Lung (tissue), 11 donors: ENCODE measurements at regions not wholly inside any gene's neighbourhood (a gene's known extent, or its start where the extent isn't known, plus 50 kb on each side); places are given as distances from the start of the nearest gene placed in this dataset.

Experiments
- ATAC-seq: fragments of 200-7000 bp; cut with Tn5 transposase; one replicate; pipeline ENCODE4 v1.9.1; 2020; ENCODE audit warnings: moderate number of reproducible peaks; ENCODE audit not compliant: insufficient read depth, low FRiP score
- DNase-seq, 3 donors: peaks; one replicate each; pipeline ENCODE4 v3.0.0-alpha.2; 2013 to 2017
- H3K27ac ChIP-seq, 2 donors: one replicate each; pipeline ENCODE4 v1.5.1; 2013; ENCODE audit warnings: mild to moderate bottlenecking in 2 of 2, moderate library complexity in 2 of 2, control low read depth in 1 of 2, inconsistent platforms in 1 of 2, low read depth in 1 of 2, low read length in 1 of 2
- H3K27me3 ChIP-seq, 3 donors: one replicate each; pipeline ENCODE4 v1.5.1; 2013; ENCODE audit warnings: low read length in 2 of 3; ENCODE audit not compliant: control insufficient read depth in 3 of 3, insufficient read depth in 3 of 3
- H3K36me3 ChIP-seq, 4 donors: one replicate each; pipeline ENCODE4 v1.5.1; 2013; ENCODE audit warnings: low read length in 4 of 4, mild to moderate bottlenecking in 1 of 4, moderate library complexity in 1 of 4; ENCODE audit not compliant: control insufficient read depth in 4 of 4, insufficient read depth in 4 of 4
- H3K4me1 ChIP-seq, 5 donors: one replicate each; pipeline ENCODE4 v1.5.1; 2013; ENCODE audit warnings: low read length in 5 of 5, mild to moderate bottlenecking in 2 of 5, moderate library complexity in 1 of 5; ENCODE audit not compliant: control insufficient read depth in 5 of 5, insufficient read depth in 5 of 5
- H3K4me3 ChIP-seq: one replicate; pipeline ENCODE4 v1.5.1; 2013; ENCODE audit warnings: mild to moderate bottlenecking, control low read depth, moderate library complexity
- H3K9ac ChIP-seq, 2 donors: one replicate each; pipeline ENCODE4 v1.5.1; 2013; ENCODE audit warnings: low read length in 2 of 2, control low read depth in 1 of 2; ENCODE audit not compliant: insufficient read depth in 1 of 2
- H3K9me3 ChIP-seq, 4 donors: one replicate each; pipeline ENCODE4 v1.5.1; 2013; ENCODE audit warnings: low read length in 3 of 4, mild to moderate bottlenecking in 1 of 4, moderate library complexity in 1 of 4; ENCODE audit not compliant: control insufficient read depth in 4 of 4, insufficient read depth in 3 of 4
- CTCF ChIP-seq: IDR thresholded peaks from 2 replicates; pipeline ENCODE4 v1.5.1; 2012; ENCODE audit warnings: mild to moderate bottlenecking; ENCODE audit errors: control extremely low read depth, extremely low read depth
- WGBS, 2 donors: extraction: QIAGEN DNeasy Blood & Tissue Kit; methylation state at CpG; one replicate each; pipeline ENCODE4 v1.1.7; 2013; 5-methylcytosine and 5-hydroxymethylcytosine counted together
- donor health status: control.
- donor health status: control.
- donor health status: Bipolar disorder and iron deficiency.
- donor health status: healthy.
- donor health status: DM: yes; HTN: yes; CAD: no.

- H3K27me3 ChIP-seq: no peaks in the 10 kb centered on the region
- H3K4me3 ChIP-seq: no peak overlapping the region
- DNase-seq (no peak), ATAC-seq (no peak)
- H3K36me3 ChIP-seq: no peaks in the 10 kb centered on the region
- WGBS, 2 donors: 82 to 94% methylated on average over 3 of the region's 3 CpGs
- peaks cover 0 to 2% (median 0%) of the 10 kb centered on the region in 5 donors for H3K4me1 ChIP-seq
- H3K9ac ChIP-seq: no peak overlapping the region
- no peak for TF ChIP-seq CTCF
- H3K27ac ChIP-seq: no peak overlapping the region
- peaks cover 0 to 3% (median 1%) of the 10 kb centered on the region in 4 donors for H3K9me3 ChIP-seq
Measured at GRCh38 chr7:46972205-46972604, 609.7 kb downstream of the TNS3 start.

- Histone ChIP-seq H3K36me3 (no peaks in the 10 kb centered on the region), H3K4me3 (no peak overlapping the region), H3K9ac (no peak overlapping the region), H3K27me3 (no peaks in the 10 kb centered on the region), H3K4me1 (peaks cover 0 to 2% (median 0%) of the 10 kb centered on the region in 5 donors), H3K9me3 (peaks cover 0 to 9% (median 1%) of the 10 kb centered on the region in 4 donors), H3K27ac (no peak overlapping the region)
- WGBS, 2 donors: 76 to 78% methylated on average over 1 of the region's 1 CpG
- TF ChIP-seq CTCF: no peak
- ATAC-seq (no peak), DNase-seq (no peak)
Measured at GRCh38 chr7:46970476-46970875, 611.4 kb downstream of the TNS3 start.

GRCh38 chr7:46970131-46970430, 611.8 kb downstream of the TNS3 start:
- peaks cover 0 to 2% (median 0%) of the 10 kb centered on the region in 5 donors for H3K4me1 ChIP-seq
- no peaks in the 10 kb centered on the region for H3K27me3 ChIP-seq
- H3K4me3 ChIP-seq: no peak overlapping the region
- peaks cover 0 to 9% (median 1%) of the 10 kb centered on the region in 4 donors for H3K9me3 ChIP-seq
- no peak for TF ChIP-seq CTCF
- WGBS, 2 donors: 84 to 91% methylated on average over 5 of the region's 5 CpGs
- DNase-seq (no peak), ATAC-seq (no peak)
- H3K27ac ChIP-seq: no peak overlapping the region
- H3K9ac ChIP-seq: no peak overlapping the region
- H3K36me3 ChIP-seq: no peaks in the 10 kb centered on the region
